Caco-2 (cell line): ENCODE measurements at regions not wholly inside any gene's neighbourhood (a gene's known extent, or its start where the extent isn't known, plus 50 kb on each side); places are given as distances from the start of the nearest gene placed in this dataset.

Source experiments
- BruUV-seq: library from RNA; stranded (reverse); fragments of 400-500 nt; replicated peaks from 2 replicates; lab custom pipeline; 2021; lab: Mats Ljungman, UMichigan
- CTCF ChIA-PET: fragments of 300-600 bp; sonication (Branson Sonifier 250); formaldehyde crosslinking; loops from one replicate; lab custom pipeline; 2022; ENCODE audit warnings: antibody characterized with exemption; lab: Charles Lee
- POLR2A ChIA-PET: fragments of 300-600 bp; sonication (Branson Sonifier 250); formaldehyde crosslinking; loops from one replicate; lab custom pipeline; 2022; ENCODE audit warnings: antibody characterized with exemption; lab: Charles Lee
- DNase-seq, 2 experiments: peaks; one replicate each; pipeline versions ENCODE4 v3.0.0 to v3.0.0-alpha.2; 2020 to 2022
- H3K27me3 ChIP-seq: replicated peaks from 2 replicates; pipeline ENCODE4 v1.6.0; 2011; ENCODE audit warnings: low read length; ENCODE audit not compliant: control insufficient read depth, insufficient read depth
- H3K36me3 ChIP-seq: 2 replicates; pipeline ENCODE4 v1.5.1; 2011; ENCODE audit warnings: low read length; ENCODE audit not compliant: control insufficient read depth, insufficient read depth
- H3K4me1 ChIP-seq: fragments of 250-450 bp; sonication (Bioruptor Pico); 2 replicates; pipeline ENCODE4 v1.5.1; 2020; ENCODE audit warnings: mild to moderate bottlenecking
- H3K4me3 ChIP-seq: 2 replicates; pipeline ENCODE4 v1.5.1; 2011; ENCODE audit warnings: low read depth, mild to moderate bottlenecking, control low read depth, low read length
- H3K9me3 ChIP-seq: fragments of 250-450 bp; sonication (Bioruptor Pico); 2 replicates; pipeline ENCODE4 v1.5.1; 2020; ENCODE audit warnings: mild to moderate bottlenecking, moderate library complexity
- H3K27ac Mint-ChIP-seq: one replicate; pipeline ENCODE4 v1.8.0; 2022; ENCODE audit warnings: mixed read lengths; ENCODE audit not compliant: unreplicated experiment
- H3K27me3 Mint-ChIP-seq: one replicate; pipeline ENCODE4 v1.8.0; 2022; ENCODE audit warnings: mixed read lengths; ENCODE audit not compliant: insufficient read depth, unreplicated experiment
- H3K36me3 Mint-ChIP-seq: one replicate; pipeline ENCODE4 v1.8.0; 2022; ENCODE audit warnings: mild to moderate bottlenecking, mixed read lengths; ENCODE audit not compliant: insufficient read depth, unreplicated experiment
- H3K4me1 Mint-ChIP-seq: one replicate; pipeline ENCODE4 v1.8.0; 2022; ENCODE audit warnings: low read depth, mixed read lengths; ENCODE audit not compliant: unreplicated experiment
- H3K4me3 Mint-ChIP-seq: one replicate; pipeline ENCODE4 v1.8.0; 2022; ENCODE audit warnings: mild to moderate bottlenecking, moderate library complexity, mixed read lengths; ENCODE audit not compliant: unreplicated experiment
- H3K9me3 Mint-ChIP-seq: one replicate; pipeline ENCODE4 v1.8.0; 2022; ENCODE audit warnings: mixed read lengths; ENCODE audit not compliant: unreplicated experiment
- CTCF ChIP-seq, 2 experiments: fragments of 200-600 bp in 1 of 2; IDR thresholded peaks; 1 replicate in 1 of 2; 2 replicates in 1 of 2; pipeline versions ENCODE4 v1.5.1 to v1.8.0; 2011 to 2022; ENCODE audit warnings: antibody characterized with exemption in 1 of 2, control low read depth in 1 of 2, inconsistent platforms in 1 of 2, low read depth in 1 of 2, low read length in 1 of 2, mild to moderate bottlenecking in 1 of 2, moderate library complexity in 1 of 2; ENCODE audit not compliant: insufficient read depth in 1 of 2, severe bottlenecking in 1 of 2, unreplicated experiment in 1 of 2
- intact Hi-C: fragments of 100-400 bp; cut with micrococcal nuclease; formaldehyde crosslinking; loops from one replicate; pipeline ENCODE4 v1.10.0; 2022; ENCODE audit not compliant: unreplicated experiment

- no peak for DNase-seq
- H3K27ac Mint-ChIP-seq: no peak overlapping the region
- no TSS peak for BruUV-seq
- TF ChIP-seq CTCF (IDR thresholded peaks at IDR 0.05; ENCODE audit: insufficient read depth in 1 of 2, low read depth in 1 of 2, low read length in 1 of 2, severe bottlenecking in 1 of 2, unreplicated experiment in 1 of 2): no peak
- peaks cover 12% of the 10 kb centered on the region for H3K9me3 Mint-ChIP-seq
- Histone ChIP-seq H3K27me3 (no peaks in the 10 kb centered on the region), H3K4me3 (no peak overlapping the region), H3K4me1 (no peaks in the 10 kb centered on the region), H3K9me3 (no peaks in the 10 kb centered on the region), H3K36me3 (no peaks in the 10 kb centered on the region)
- ChIA-PET POLR2A (no interaction called here), CTCF (no interaction called here)
- H3K27me3 Mint-ChIP-seq: peaks cover 3% of the 10 kb centered on the region
- H3K4me1 Mint-ChIP-seq: no peaks in the 10 kb centered on the region
- intact Hi-C loops: no loop called here
- H3K36me3 Mint-ChIP-seq: no peaks in the 10 kb centered on the region
- H3K4me3 Mint-ChIP-seq: no peak overlapping the region
Observed at GRCh38 chr11:101296896-101297295, 167.3 kb upstream of the PGR start.

DNA sequence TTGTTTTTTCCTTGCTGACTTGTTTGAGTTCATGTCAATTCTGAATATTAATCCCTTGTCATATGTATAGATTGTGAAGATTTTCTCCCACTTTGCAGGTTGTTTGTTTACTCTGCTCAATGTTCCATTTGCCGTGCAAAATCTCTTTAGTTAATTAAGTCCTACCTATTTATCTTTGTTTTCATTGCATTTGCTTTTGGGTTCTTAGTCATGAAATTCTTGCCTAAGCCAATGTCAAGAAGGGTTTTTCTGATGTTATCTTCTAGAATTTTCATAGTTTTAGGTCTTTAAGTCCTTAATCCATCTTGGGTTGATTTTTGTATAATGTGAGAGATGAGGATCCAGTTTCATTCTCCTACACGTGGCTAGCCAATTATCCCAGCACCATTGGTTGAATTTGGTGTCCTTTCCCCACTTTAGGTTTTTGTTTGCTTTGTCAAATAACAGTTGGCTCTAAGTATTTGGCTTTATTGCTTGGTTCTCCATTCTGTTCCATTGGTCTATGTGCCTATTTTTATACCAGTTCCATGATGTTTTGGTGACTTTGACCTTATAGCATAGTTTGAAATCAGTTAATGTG lies 163.1 kb upstream of the PGR start:
- H3K4me3 ChIP-seq: no peak overlapping the region
- H3K36me3 ChIP-seq: no peaks in the 10 kb centered on the region
- no peak overlapping the region for H3K4me3 Mint-ChIP-seq
- peaks cover 3% of the 10 kb centered on the region for H3K27me3 Mint-ChIP-seq
- no peaks in the 10 kb centered on the region for H3K4me1 Mint-ChIP-seq
- no TSS peak for BruUV-seq
- CTCF ChIA-PET: no interaction called here
- intact Hi-C loops: no loop called here
- TF ChIP-seq CTCF (IDR thresholded peaks at IDR 0.05; ENCODE audit: insufficient read depth in 1 of 2, low read depth in 1 of 2, low read length in 1 of 2, severe bottlenecking in 1 of 2, unreplicated experiment in 1 of 2): no peak
- DNase-seq: no peak
- H3K4me1 ChIP-seq: no peaks in the 10 kb centered on the region
- H3K27ac Mint-ChIP-seq: no peak overlapping the region
- no peaks in the 10 kb centered on the region for H3K9me3 ChIP-seq
- H3K36me3 Mint-ChIP-seq: no peaks in the 10 kb centered on the region
- no peaks in the 10 kb centered on the region for H3K27me3 ChIP-seq
- POLR2A ChIA-PET: no interaction called here
- peaks cover 12% of the 10 kb centered on the region for H3K9me3 Mint-ChIP-seq

GRCh38 chr11:101291279-101291678 lies 161.7 kb upstream of the PGR start:
- Mint-ChIP-seq H3K36me3 (no peaks in the 10 kb centered on the region), H3K4me3 (no peak overlapping the region), H3K9me3 (peaks cover 12% of the 10 kb centered on the region), H3K27me3 (peaks cover 3% of the 10 kb centered on the region), H3K27ac (no peak overlapping the region), H3K4me1 (no peaks in the 10 kb centered on the region)
- ChIA-PET POLR2A (no interaction called here), CTCF (no interaction called here)
- TF ChIP-seq CTCF (IDR thresholded peaks at IDR 0.05; ENCODE audit: insufficient read depth in 1 of 2, low read depth in 1 of 2, low read length in 1 of 2, severe bottlenecking in 1 of 2, unreplicated experiment in 1 of 2): no peak
- Histone ChIP-seq H3K4me1 (no peaks in the 10 kb centered on the region), H3K36me3 (no peaks in the 10 kb centered on the region), H3K27me3 (no peaks in the 10 kb centered on the region), H3K4me3 (no peak overlapping the region), H3K9me3 (no peaks in the 10 kb centered on the region)
- no peak for DNase-seq
- BruUV-seq: no TSS peak
- intact Hi-C loops: no loop called here
